H1 (cell line): ENCODE measurements at regions not wholly inside any gene's neighbourhood (a gene's known extent, or its start where the extent isn't known, plus 50 kb on each side); places are given as distances from the start of the nearest gene placed in this dataset.
"Not testable (repeated sequence)": the region's sequence is repeated elsewhere in the genome, so short reads cannot be mapped to it uniquely, and the experiment has no call there.

Experiments used
- CTCF ChIA-PET: fragments of 300-600 bp; sonication (Branson Sonifier 250); formaldehyde crosslinking; loops from one replicate; lab custom pipeline; 2021; ENCODE audit not compliant: partially characterized antibody; lab: Charles Lee
- POLR2A ChIA-PET: fragments of 300-600 bp; sonication (Branson Sonifier 250); formaldehyde crosslinking; loops from one replicate; lab custom pipeline; 2021; ENCODE audit warnings: inconsistent platforms; ENCODE audit not compliant: partially characterized antibody; lab: Charles Lee
- DNase-seq, 2 experiments: peaks; one replicate each; pipeline versions ENCODE4 v3.0.0 to v3.0.0-alpha.2; 2010 to 2022; ENCODE audit warnings: low spot score in 2 of 2, low read depth in 1 of 2, mixed read lengths in 1 of 2
- FAIRE-seq: peaks from 2 replicates; lab custom pipeline; 2011; peaks lifted over from hg19 to GRCh38; lab: Jason Lieb, UNC
- H2AFZ ChIP-seq: 2 replicates; pipeline ENCODE4 v1.8.1; 2012; ENCODE audit warnings: low read length, inconsistent platforms
- H2AK5ac ChIP-seq: 2 replicates; pipeline ENCODE4 v1.6.1; 2013; ENCODE audit warnings: low read depth, low read length
- H2BK120ac ChIP-seq: replicated peaks from 2 replicates; pipeline ENCODE3; 2013; ENCODE audit warnings: low read depth, low read length, inconsistent platforms
- H2BK12ac ChIP-seq: 2 replicates; pipeline ENCODE4 v1.6.1; 2013; ENCODE audit warnings: low read depth, low read length
- H2BK15ac ChIP-seq: 2 replicates; pipeline ENCODE4 v1.6.1; 2013; ENCODE audit warnings: low read length
- H2BK20ac ChIP-seq: 2 replicates; pipeline ENCODE4 v1.6.1; 2013; ENCODE audit warnings: low read length
- H2BK5ac ChIP-seq: 2 replicates; pipeline ENCODE4 v1.6.1; 2013; ENCODE audit warnings: low read depth, low read length
- H3K14ac ChIP-seq: 2 replicates; pipeline ENCODE4 v1.6.1; 2013; ENCODE audit warnings: inconsistent platforms; ENCODE audit not compliant: insufficient read length
- H3K18ac ChIP-seq: 2 replicates; pipeline ENCODE4 v1.6.1; 2013; ENCODE audit warnings: low read length; ENCODE audit errors: extremely low read depth
- H3K23ac ChIP-seq: 2 replicates; pipeline ENCODE4 v1.6.1; 2013; ENCODE audit warnings: inconsistent platforms; ENCODE audit not compliant: insufficient read length
- H3K23me2 ChIP-seq: 2 replicates; pipeline ENCODE4 v1.6.1; 2013; ENCODE audit warnings: low read depth, low read length
- H3K27ac ChIP-seq: 2 replicates; pipeline ENCODE4 v1.6.1; 2011; ENCODE audit warnings: low read depth, low read length, inconsistent platforms
- H3K27me3 ChIP-seq, 4 experiments: replicated peaks in 1 of 4; 1 replicate in 1 of 4; 2 replicates in 3 of 4; pipeline versions ENCODE4 v1.6.1 to v1.8.1; 2011 to 2013; ENCODE audit warnings: low read length in 3 of 4, mild to moderate bottlenecking in 3 of 4, inconsistent platforms in 2 of 4, mixed read lengths in 2 of 4, moderate library complexity in 1 of 4; ENCODE audit not compliant: control insufficient read depth in 3 of 4, insufficient read depth in 3 of 4; ENCODE audit errors: extremely low read depth in 1 of 4
- H3K36me3 ChIP-seq, 4 experiments: 2 replicates each; pipeline versions ENCODE4 v1.6.1 to v1.8.1; 2011 to 2013; ENCODE audit warnings: mild to moderate bottlenecking in 4 of 4, low read length in 3 of 4, moderate library complexity in 2 of 4, control low read depth in 1 of 4, inconsistent platforms in 1 of 4; ENCODE audit not compliant: insufficient read depth in 4 of 4, control insufficient read depth in 2 of 4
- H3K4ac ChIP-seq: replicated peaks from 2 replicates; pipeline ENCODE3; 2013; ENCODE audit warnings: low read length, low read depth, mixed read lengths, inconsistent platforms; ENCODE audit not compliant: insufficient read length
- H3K4me1 ChIP-seq, 4 experiments: replicated peaks in 1 of 4; 1 replicate in 1 of 4; 2 replicates in 3 of 4; pipeline versions ENCODE4 v1.6.1 to v1.8.1; 2011 to 2013; ENCODE audit warnings: low read length in 3 of 4, inconsistent platforms in 2 of 4, mixed read lengths in 1 of 4; ENCODE audit not compliant: insufficient read depth in 4 of 4, control insufficient read depth in 3 of 4
- H3K4me2 ChIP-seq, 2 experiments: 2 replicates each; pipeline versions ENCODE4 v1.6.1 to v1.8.1; 2011 to 2013; ENCODE audit warnings: low read depth in 2 of 2, low read length in 2 of 2, control low read depth in 1 of 2, inconsistent platforms in 1 of 2, mild to moderate bottlenecking in 1 of 2; ENCODE audit not compliant: insufficient read depth in 1 of 2
- H3K4me3 ChIP-seq, 4 experiments: fragments of 200-600, 300-600 bp in 1 of 4; sonication (generic), shearing (Covaris generic), sonication (Bioruptor Twin) in 1 of 4; 2 replicates each; pipeline versions ENCODE4 v1.5.1 to v1.8.1; 2011 to 2016; ENCODE audit warnings: low read length in 4 of 4, low read depth in 3 of 4, control low read depth in 2 of 4, inconsistent platforms in 2 of 4, mild to moderate bottlenecking in 2 of 4, mixed read lengths in 1 of 4, moderate library complexity in 1 of 4; ENCODE audit not compliant: insufficient read depth in 2 of 4; ENCODE audit errors: extremely low read depth in 1 of 4
- H3K56ac ChIP-seq: replicated peaks from 2 replicates; pipeline ENCODE3; 2013; ENCODE audit warnings: low read depth, mild to moderate bottlenecking, mixed read lengths, low read length, inconsistent platforms; ENCODE audit not compliant: insufficient read length
- H3K79me1 ChIP-seq: 2 replicates; pipeline ENCODE4 v1.6.1; 2013; ENCODE audit warnings: low read depth, low read length, control low read depth
- H3K79me2 ChIP-seq, 2 experiments: 2 replicates each; pipeline versions ENCODE4 v1.6.1 to v1.8.1; 2012 to 2013; ENCODE audit warnings: low read length in 2 of 2, mild to moderate bottlenecking in 2 of 2, inconsistent platforms in 1 of 2; ENCODE audit not compliant: insufficient read depth in 2 of 2, control insufficient read depth in 1 of 2
- H3K9ac ChIP-seq, 4 experiments: replicated peaks in 1 of 4; 1 replicate in 1 of 4; 2 replicates in 3 of 4; pipeline versions ENCODE4 v1.6.1 to v1.8.1; 2011 to 2013; ENCODE audit warnings: low read depth in 3 of 4, low read length in 3 of 4, control low read depth in 2 of 4, mild to moderate bottlenecking in 2 of 4, moderate library complexity in 2 of 4, inconsistent platforms in 1 of 4; ENCODE audit errors: extremely low read depth in 1 of 4
- H3K9me3 ChIP-seq, 2 experiments: 2 replicates each; pipeline versions ENCODE4 v1.6.1 to v1.8.1; 2012 to 2013; ENCODE audit warnings: mild to moderate bottlenecking in 2 of 2, moderate library complexity in 2 of 2, control low read depth in 1 of 2, inconsistent platforms in 1 of 2, low read depth in 1 of 2, low read length in 1 of 2, mixed read lengths in 1 of 2; ENCODE audit not compliant: insufficient read depth in 2 of 2
- H4K20me1 ChIP-seq, 2 experiments: replicated peaks in 1 of 2; 2 replicates each; pipeline versions ENCODE3 to v1.8.1; 2011 to 2013; ENCODE audit warnings: inconsistent platforms in 2 of 2, low read length in 2 of 2, mild to moderate bottlenecking in 1 of 2; ENCODE audit not compliant: insufficient read depth in 2 of 2, control insufficient read depth in 1 of 2
- H4K5ac ChIP-seq: 2 replicates; pipeline ENCODE4 v1.6.1; 2013; ENCODE audit warnings: low read length, low read depth, mixed read lengths, inconsistent platforms; ENCODE audit not compliant: insufficient read length
- H4K8ac ChIP-seq: 2 replicates; pipeline ENCODE4 v1.8.0; 2013; ENCODE audit warnings: mild to moderate bottlenecking, moderate library complexity, low read length, inconsistent platforms; ENCODE audit not compliant: insufficient read depth; ENCODE audit errors: extremely low read depth
- H4K91ac ChIP-seq: replicated peaks from 2 replicates; pipeline ENCODE3; 2013; ENCODE audit warnings: low read length, mixed read lengths, inconsistent platforms; ENCODE audit not compliant: insufficient read length
- WGBS, 2 experiments: shearing (Covaris generic) in 1 of 2; methylation state at CpG; one replicate each; pipeline versions ENCODE4 v1.1.6 to v1.1.7; 2013 to 2015; ENCODE audit warnings: low lambda C conversion rate in 2 of 2, mixed read lengths in 2 of 2, inconsistent platforms in 1 of 2, low coverage in 1 of 2, missing lambda C conversion rate in 1 of 2; ENCODE audit not compliant: insufficient replicate concordance in 2 of 2, insufficient coverage in 1 of 2, insufficient read length in 1 of 2; ENCODE audit errors: extremely low coverage in 1 of 2, missing lambda C conversion rate in 1 of 2; 5-methylcytosine and 5-hydroxymethylcytosine counted together

GRCh38 chr15:22256389-22257046 is 176.2 kb downstream of the OR4M2 start:
- H3K4ac ChIP-seq, CTCF ChIA-PET, H2BK12ac ChIP-seq, H4K20me1 ChIP-seq, H3K79me1 ChIP-seq, H4K8ac ChIP-seq, H3K27me3 ChIP-seq, H3K79me2 ChIP-seq, H3K23ac ChIP-seq, H2BK15ac ChIP-seq, H3K27ac ChIP-seq, POLR2A ChIA-PET, H3K4me1 ChIP-seq, H2BK5ac ChIP-seq, H3K4me2 ChIP-seq, H4K5ac ChIP-seq, H3K36me3 ChIP-seq, H3K23me2 ChIP-seq, H3K18ac ChIP-seq, H2BK120ac ChIP-seq, FAIRE-seq, H3K14ac ChIP-seq, H3K9ac ChIP-seq, DNase-seq, H2AK5ac ChIP-seq, H3K4me3 ChIP-seq, H4K91ac ChIP-seq, H3K56ac ChIP-seq, H2BK20ac ChIP-seq, H2AFZ ChIP-seq: not testable (repeated sequence)
- H3K9me3 ChIP-seq: peaks cover 23 to 89% of the 10 kb centered on the region in 2 experiments; a peak in 3 of 4 replicates
- 87% methylated on average over 11 of the region's 20 CpGs; no CpG with 5 or more reads in 1 of the 2 experiments for WGBS, 2 experiments
